Fibroblast of skin of right biceps (primary cell): ENCODE measurements at regions not wholly inside any gene's neighbourhood (a gene's known extent, or its start where the extent isn't known, plus 50 kb on each side); places are given as distances from the start of the nearest gene placed in this dataset.

Experiments used
- DNase-seq: peaks from one replicate; pipeline ENCODE4 v3.0.0-alpha.2; 2013

DNA sequence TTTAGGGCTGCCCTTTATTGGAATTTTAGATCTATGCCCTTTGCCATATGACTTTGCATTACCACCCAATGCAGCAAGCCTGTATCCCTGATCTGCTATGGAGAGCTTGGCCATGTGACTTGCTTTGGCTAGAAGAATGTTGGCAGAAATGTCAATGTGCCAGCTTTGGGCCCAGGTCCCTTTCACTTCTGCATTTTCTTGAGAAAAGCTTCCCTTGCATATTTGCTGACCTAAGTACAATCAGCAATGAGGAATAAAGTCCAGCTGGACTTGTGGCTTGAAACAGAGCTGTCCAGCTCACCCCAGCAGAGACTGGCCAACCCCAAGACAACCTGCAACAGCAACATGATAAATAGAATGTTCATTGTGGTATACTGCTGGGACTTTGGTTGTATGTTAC lies 135.9 kb downstream of the PAH start:
- no peak for DNase-seq

DNA sequence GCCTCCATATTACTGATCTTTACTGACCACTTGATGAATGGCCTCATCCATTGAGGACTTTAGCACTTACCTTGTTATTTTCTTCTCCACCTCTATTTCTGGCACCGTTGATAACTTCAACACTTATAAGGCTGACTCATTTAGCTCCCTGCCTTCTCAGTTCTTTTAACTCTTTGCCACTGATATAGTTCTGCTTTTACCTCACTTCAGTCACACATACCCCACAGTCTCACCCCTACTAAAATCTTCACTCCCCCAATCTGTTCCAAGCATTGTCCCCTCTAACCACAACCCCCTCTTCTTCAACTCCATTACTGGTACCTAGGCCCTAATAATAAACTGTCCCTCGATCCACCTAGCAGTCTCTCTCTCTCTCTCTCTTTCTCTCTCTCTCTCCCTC lies 141.0 kb downstream of the PAH start:
- DNase-seq, result no peak

DNA sequence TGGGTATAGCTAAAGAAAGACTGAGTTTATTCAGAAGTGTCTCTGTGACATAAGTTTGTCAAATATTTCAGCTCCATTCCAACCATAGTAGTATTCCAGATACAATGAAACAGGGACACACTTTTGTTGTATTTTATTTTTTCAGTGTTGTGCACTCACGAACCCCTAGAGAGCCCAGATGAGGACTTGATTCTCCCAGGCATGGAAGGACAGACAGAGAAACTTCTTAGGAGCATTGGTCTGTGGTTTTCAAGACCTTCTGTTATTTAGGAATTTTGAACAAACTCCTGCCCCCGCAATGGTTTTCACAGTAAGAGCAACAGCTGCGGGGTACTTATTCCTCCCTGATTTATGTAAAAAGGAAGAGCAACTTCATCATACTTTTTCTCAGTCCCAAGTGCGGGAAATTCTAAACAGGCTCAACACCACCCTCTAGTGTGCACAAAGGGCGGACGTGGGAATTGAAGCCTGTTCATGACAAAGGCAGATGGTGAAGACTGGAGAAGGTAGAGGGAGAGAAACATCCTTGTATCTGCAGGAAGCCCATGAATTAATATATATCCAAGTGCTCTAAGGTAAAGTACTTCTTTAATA lies 147.6 kb downstream of the PAH start:
- peak; percentile 63 for DNase-seq

DNA sequence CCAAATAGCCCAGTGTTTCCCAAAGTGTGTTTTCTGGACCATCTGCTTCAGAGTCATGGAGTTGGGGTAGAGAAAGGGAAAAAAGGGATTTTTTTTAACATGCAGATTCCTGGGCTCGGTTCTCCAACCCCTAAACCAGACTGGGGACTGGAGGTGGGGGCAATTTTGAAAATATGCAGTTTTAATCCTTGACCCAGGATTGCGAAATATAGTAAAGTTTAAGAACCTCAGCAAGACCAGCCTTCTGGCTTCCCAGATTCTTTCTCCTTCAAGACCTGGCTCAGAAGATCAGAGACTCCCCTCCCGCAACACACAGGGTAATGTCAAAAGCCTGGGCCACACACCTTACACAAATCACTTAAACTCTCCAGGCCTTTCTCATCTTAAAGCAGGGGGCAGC lies 150.1 kb downstream of the PAH start:
- no peak for DNase-seq

- DNase-seq, result peak; percentile 62
These were observed 151.3 kb downstream of the PAH start for GRCh38 chr12:102765736-102766135.

DNA sequence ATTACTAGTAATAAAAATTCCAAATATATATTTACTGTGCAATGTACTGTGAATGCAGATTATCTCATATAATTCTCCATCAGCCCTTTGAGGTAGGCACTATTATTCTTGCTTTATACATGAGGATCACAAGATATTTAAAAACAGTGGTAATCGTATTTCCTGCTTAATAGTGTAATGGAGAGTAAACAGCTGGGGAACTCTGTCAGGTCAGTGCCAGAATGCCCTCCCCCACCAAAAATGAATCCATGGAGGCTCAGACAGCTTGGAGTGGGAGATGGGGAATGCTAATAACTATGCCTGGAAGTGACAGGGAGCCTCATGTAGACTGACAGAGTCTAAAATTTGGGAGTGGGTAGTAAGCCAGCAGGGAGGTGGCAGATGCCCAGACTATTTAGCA lies 153.6 kb downstream of the PAH start:
- no peak for DNase-seq

DNA sequence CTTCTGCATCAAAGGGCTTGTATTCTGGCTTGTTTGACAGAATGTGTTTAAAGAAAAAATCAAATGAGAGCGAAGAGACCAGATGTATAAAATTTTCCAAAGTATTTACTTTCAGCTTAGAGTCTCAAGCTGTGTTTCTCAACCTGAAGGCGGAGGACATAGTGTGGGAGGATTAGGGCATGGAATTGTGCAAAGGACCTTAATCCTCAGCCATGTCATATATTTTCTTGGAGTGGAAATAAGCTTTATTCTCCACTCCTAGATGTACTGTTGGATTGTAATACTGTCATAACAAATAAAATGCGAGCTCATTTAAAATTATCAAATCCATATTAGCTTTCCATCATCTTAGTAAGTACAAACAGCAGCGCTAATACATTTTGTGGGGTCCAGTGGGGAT lies 154.0 kb downstream of the PAH start:
- DNase-seq, result no peak

- DNase-seq, result no peak
These were observed 156.7 kb downstream of the PAH start for GRCh38 chr12:102760322-102760721.

DNA sequence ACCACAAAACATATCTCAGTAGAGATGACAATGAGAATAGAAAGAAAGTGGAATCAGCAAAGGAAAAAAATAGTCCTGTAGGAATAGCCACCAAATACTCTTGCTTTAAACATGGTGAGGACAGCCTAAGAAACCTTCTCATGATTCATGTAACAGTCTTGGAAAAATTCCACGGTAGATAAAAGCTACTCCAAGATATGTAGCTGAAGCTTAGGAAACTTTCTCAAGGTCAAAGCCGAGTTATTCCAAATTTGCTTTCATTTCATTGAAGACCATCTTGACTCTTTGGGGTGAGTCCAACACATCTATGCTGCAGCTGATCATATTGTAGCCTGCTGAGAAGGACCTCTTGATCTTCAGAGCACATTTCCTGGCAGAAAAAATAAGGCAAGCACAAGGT lies 157.6 kb downstream of the PAH start:
- DNase-seq, result peak; percentile 12

- DNase-seq, result no peak
These were observed 159.2 kb downstream of the PAH start for GRCh38 chr12:102757882-102758226.

GRCh38 chr12:102757154-102757881 lies 159.7 kb downstream of the PAH start:
- no peak for DNase-seq

DNA sequence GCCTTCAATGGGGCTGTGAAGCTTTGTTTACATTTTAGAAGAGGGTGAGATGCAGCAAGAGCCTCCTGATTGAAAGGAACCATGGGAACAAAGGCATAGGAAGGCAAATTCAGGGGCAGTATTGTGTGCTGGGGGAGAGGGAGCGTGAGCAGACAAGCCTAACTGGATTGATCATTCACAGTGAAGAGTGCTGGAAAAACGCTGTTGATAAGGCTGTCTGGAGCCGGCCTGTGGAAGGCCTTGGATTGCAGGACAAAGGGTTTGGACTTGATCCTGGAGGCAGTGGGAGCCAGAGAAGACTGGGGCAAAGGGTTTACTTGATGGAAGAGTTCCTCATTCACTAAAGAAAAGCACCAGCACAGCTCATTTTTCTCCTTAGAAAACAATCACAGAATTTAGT lies 160.5 kb downstream of the PAH start:
- no peak for DNase-seq

DNA sequence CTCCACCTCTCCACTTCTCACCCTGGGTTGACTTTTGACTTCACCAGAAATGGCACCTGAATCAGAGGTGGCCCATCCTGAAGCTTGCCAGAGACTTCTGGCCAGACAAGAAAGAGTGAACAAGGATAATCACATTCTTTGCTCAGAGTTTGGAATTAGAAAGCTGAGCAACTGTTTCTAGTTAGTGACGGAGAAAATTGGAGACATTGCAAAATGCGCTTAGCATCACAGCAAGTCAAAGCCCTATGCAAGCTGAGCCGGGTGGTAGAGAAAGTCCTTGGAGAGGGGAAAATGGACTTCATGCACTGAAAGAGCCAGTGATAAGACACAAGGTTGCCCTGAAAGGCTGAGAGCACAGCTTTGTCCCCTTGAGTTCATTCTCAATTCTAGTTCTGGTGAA lies 161.8 kb downstream of the PAH start:
- DNase-seq, result no peak

- no peak for DNase-seq
These were observed 163.2 kb downstream of the PAH start for GRCh38 chr12:102753802-102754201.

GRCh38 chr12:102748704-102749103 lies 168.3 kb downstream of the PAH start:
- DNase-seq, result no peak

- no peak for DNase-seq
These were observed 170.1 kb downstream of the PAH start for GRCh38 chr12:102746963-102747362.

DNA sequence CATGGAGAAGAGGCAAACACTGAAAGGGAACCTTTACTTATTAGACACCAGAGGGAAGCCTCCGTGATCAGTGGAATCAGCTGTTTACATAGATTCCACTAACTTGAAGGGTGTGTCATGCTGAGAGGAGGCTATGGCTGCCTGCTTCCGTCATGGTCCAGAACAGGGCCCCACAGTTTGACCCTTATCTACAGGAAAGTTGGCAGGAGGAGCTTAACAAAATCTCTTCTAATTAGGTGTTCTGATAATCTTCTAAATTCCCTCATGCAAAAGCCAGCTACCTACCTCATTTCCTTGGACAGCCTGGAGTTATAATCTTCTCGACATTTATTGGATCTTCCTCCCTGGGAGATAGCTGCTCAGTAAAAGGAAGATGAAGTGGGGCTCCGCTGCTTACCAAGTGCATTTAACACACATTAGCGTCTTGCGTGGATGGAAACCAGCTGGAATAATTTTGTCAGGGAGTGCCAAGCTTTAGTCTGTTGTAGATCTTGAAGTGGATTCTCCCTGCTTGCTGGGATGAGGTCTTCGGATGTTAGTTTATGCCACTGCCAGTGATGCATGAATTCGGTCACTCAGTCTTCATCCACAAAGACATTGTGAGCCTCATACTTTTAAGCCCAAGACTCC lies 171.0 kb downstream of the PAH start:
- no peak for DNase-seq

DNA sequence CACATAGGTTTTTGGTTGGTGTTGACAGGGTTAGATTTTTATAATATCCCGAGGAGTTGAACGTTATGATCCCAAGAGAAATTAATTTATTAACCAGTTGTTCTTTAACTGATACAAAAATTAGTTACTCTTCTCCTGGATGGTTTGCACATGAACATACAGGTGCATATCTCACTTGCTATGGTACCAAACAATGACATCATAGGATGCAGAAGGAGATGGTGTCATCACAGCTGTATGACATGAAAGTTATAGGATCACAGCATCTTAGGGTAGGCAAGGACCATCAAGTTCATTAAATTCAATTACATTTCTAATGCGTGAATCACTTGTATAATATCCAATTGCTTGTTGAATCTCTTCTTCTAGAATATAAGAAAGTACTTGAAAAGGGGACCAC lies 175.8 kb downstream of the PAH start:
- no peak for DNase-seq

DNA sequence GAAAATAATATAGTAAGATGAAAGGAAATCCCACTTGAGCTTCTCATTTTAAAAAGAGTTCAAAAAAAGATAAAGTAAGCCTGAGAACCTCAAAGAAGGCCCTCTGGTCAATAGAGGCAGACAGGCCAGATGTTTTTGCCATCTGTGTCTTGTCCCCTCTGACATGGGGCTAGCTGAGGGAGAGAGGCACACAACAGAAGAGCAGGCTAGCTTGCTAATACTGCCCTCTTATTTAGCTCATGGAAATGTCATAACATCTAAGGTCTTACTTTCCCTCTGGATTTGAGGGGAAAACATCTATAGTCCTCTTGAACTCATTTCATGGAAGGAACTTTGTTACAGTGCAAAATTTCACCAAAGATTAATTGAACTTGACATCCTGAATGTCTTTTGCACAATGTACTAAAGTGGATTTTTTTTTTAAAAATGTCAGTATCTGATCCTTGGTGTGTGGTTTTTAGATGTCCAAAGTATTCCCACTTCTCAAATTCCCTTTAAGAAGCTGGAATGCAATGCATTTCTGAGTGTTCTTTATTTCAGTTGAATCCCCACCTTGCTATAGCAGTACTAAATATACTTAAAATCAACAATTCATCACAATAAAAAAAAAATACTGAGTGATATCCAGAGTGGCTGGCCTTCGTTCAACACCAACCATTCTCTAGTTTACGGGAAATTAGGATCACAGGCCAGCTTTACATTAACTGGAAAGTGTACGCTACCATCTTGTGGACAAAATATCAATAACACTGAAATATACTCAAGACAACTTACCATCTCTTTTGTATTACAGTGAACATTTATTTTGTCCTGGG lies 176.7 kb downstream of the PAH start:
- DNase-seq, result peak; percentile 58

- no peak for DNase-seq
These were observed 180.7 kb downstream of the PAH start for GRCh38 chr12:102736328-102736727.

GRCh38 chr12:102735104-102735503 lies 181.9 kb downstream of the PAH start:
- DNase-seq, result no peak

- DNase-seq, result no peak
These were observed 186.0 kb downstream of the PAH start for GRCh38 chr12:102730996-102731395.

GRCh38 chr12:102728506-102729242 lies 188.4 kb downstream of the PAH start:
- DNase-seq, result no peak
